ENCODE measurements at regions not wholly inside any gene's neighbourhood (a gene's known extent, or its start where the extent isn't known, plus 50 kb on each side); places are given as distances from the start of the nearest gene placed in this dataset.

DNA sequence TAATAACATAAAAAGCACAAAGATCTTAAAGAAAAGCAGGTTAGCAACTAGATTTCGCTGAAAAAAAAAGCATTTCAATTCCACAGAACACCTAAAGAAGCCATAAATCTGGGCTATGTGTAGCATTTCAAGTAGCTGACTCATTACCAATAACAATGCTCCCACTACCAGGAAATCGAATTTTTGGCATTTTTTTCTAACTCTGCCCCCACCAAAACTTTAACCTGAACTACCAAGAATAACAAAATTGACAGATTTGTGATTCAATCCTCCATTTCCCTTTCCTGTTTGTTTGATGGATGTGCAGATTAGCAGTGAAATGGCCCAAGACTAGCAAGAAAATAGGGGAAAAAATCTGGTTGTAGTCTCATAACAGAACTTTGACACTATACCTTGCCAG, 180.2 kb downstream of the RASEF start:
- no peak for TF ChIP-seq POLR2A (IDR thresholded peaks at IDR 0.05; ENCODE audit: low read depth, low read length)
- TF ChIP-seq SPI1 (IDR thresholded peaks at IDR 0.05; ENCODE audit: low read depth, low read length) = no peak
- no peak for TF ChIP-seq POLR2AphosphoS5 (IDR thresholded peaks at IDR 0.05; ENCODE audit: low read depth, low read length)
- TF ChIP-seq TAF1 (IDR thresholded peaks at IDR 0.05; ENCODE audit: low read depth, low read length) = no peak
- no peak for TF ChIP-seq PAX5 (IDR thresholded peaks at IDR 0.05; ENCODE audit: insufficient read depth, low read length, severe bottlenecking)

Measured in GM12891 (cell line).